Esophagus squamous epithelium (tissue), 5 donors: ENCODE measurements at regions not wholly inside any gene's neighbourhood (a gene's known extent, or its start where the extent isn't known, plus 50 kb on each side); places are given as distances from the start of the nearest gene placed in this dataset.

ENCODE experiments used
- DNase-seq: peaks from one replicate; lab custom pipeline; 2025; lab: John Stamatoyannopoulos, UW
- H3K27ac ChIP-seq, 4 donors: fragments of 200-600 bp; sonication (generic); one replicate each; pipeline ENCODE4 v1.5.1; 2016 to 2019; ENCODE audit warnings: mild to moderate bottlenecking in 1 of 4
- H3K27me3 ChIP-seq, 4 donors: fragments of 200-600 bp; sonication (generic); 1 replicate in 3 of 4; 2 replicates in 1 of 4; pipeline versions ENCODE4 v1.5.1 to v1.6.0; 2017 to 2021; ENCODE audit warnings: antibody characterized with exemption in 1 of 4
- H3K36me3 ChIP-seq, 3 donors: fragments of 200-600 bp; sonication (generic); one replicate each; pipeline ENCODE4 v1.5.1; 2016 to 2019
- H3K4me1 ChIP-seq, 3 donors: fragments of 200-600 bp; sonication (generic); one replicate each; pipeline ENCODE4 v1.5.1; 2017 to 2019
- H3K4me3 ChIP-seq, 4 donors: fragments of 200-600 bp; sonication (generic); 1 replicate in 3 of 4; 2 replicates in 1 of 4; pipeline ENCODE4 v1.5.1; 2016 to 2019; ENCODE audit warnings: mild to moderate bottlenecking in 2 of 4, moderate library complexity in 1 of 4
- H3K9me3 ChIP-seq, 3 donors: fragments of 200-600 bp; sonication (generic); one replicate each; pipeline ENCODE4 v1.5.1; 2016 to 2019
- CTCF ChIP-seq, 6 experiments: fragments of 450-650 bp in 4 of 6; fragments of 200-600 bp in 2 of 6; sonication (generic) in 2 of 6; IDR thresholded peaks; one replicate each; pipeline ENCODE4 v1.5.1; 2016 to 2019; ENCODE audit warnings: antibody characterized with exemption in 6 of 6, mild to moderate bottlenecking in 4 of 6, moderate library complexity in 4 of 6
- POLR2A ChIP-seq, 4 donors: fragments of 450-650 bp; IDR thresholded peaks; one replicate each; pipeline ENCODE4 v1.6.1; 2017; ENCODE audit warnings: antibody characterized with exemption in 4 of 4, mild to moderate bottlenecking in 4 of 4, moderate library complexity in 3 of 4
- WGBS, 2 donors: methylation state at CpG; one replicate each; pipeline ENCODE4 v1.1.5; 2018; 5-methylcytosine and 5-hydroxymethylcytosine counted together
- intact Hi-C: fragments of 100-400 bp; cut with DNase I; formaldehyde crosslinking; loops from one replicate; pipeline ENCODE4 v1.15.0; 2022
- donor health status: DM: yes; HTN: yes; CAD: no.

GRCh38 chr2:66202586-66202985 is 232.3 kb upstream of the MEIS1 start:
- H3K27me3 ChIP-seq, result no peaks in the 10 kb centered on the region
- DNase-seq, result no peak
- intact Hi-C loops, result no loop called here
- H3K27ac ChIP-seq, result no peak overlapping the region
- TF ChIP-seq CTCF (IDR thresholded peaks at IDR 0.05) (no peak), POLR2A (IDR thresholded peaks at IDR 0.05) (no peak)
- peaks cover 0 to 11% (median 0%) of the 10 kb centered on the region in 3 donors for H3K4me1 ChIP-seq
- H3K4me3 ChIP-seq, result no peak overlapping the region
- WGBS, 2 donors, result 75 to 86% methylated on average over 2 of the region's 2 CpGs
- H3K36me3 ChIP-seq, result no peaks in the 10 kb centered on the region
- no peaks in the 10 kb centered on the region for H3K9me3 ChIP-seq

GRCh38 chr2:66201242-66201641 is 233.7 kb upstream of the MEIS1 start:
- Histone ChIP-seq H3K4me3 (no peak overlapping the region), H3K27me3 (no peaks in the 10 kb centered on the region), H3K36me3 (no peaks in the 10 kb centered on the region), H3K9me3 (no peaks in the 10 kb centered on the region), H3K4me1 (peaks cover 0 to 11% (median 0%) of the 10 kb centered on the region in 3 donors), H3K27ac (no peak overlapping the region)
- WGBS, 2 donors, result 29 to 54% methylated on average over 2 of the region's 2 CpGs
- TF ChIP-seq POLR2A (IDR thresholded peaks at IDR 0.05) (no peak), CTCF (IDR thresholded peaks at IDR 0.05) (no peak)
- intact Hi-C loops, result no loop called here
- DNase-seq, result no peak

- intact Hi-C loops, result no loop called here
- H3K27me3 ChIP-seq, result no peaks in the 10 kb centered on the region
- H3K36me3 ChIP-seq, result no peaks in the 10 kb centered on the region
- no peak overlapping the region for H3K4me3 ChIP-seq
- H3K4me1 ChIP-seq, result peaks cover 0 to 11% (median 0%) of the 10 kb centered on the region in 3 donors
- no peak for TF ChIP-seq CTCF (IDR thresholded peaks at IDR 0.05)
- TF ChIP-seq POLR2A (IDR thresholded peaks at IDR 0.05), result no peak
- H3K27ac ChIP-seq, result no peak overlapping the region
- no peak for DNase-seq
- no peaks in the 10 kb centered on the region for H3K9me3 ChIP-seq
Observed at GRCh38 chr2:66198873-66199272, 236.1 kb upstream of the MEIS1 start.

- no peak overlapping the region for H3K4me3 ChIP-seq
- H3K27me3 ChIP-seq, result no peaks in the 10 kb centered on the region
- intact Hi-C loops, result no loop called here
- no peaks in the 10 kb centered on the region for H3K9me3 ChIP-seq
- DNase-seq, result no peak
- H3K36me3 ChIP-seq, result no peaks in the 10 kb centered on the region
- 76 to 88% methylated on average over 2 of the region's 2 CpGs for WGBS, 2 donors
- H3K27ac ChIP-seq, result no peak overlapping the region
- TF ChIP-seq CTCF (IDR thresholded peaks at IDR 0.05), result no peak
- TF ChIP-seq POLR2A (IDR thresholded peaks at IDR 0.05), result no peak
- peaks cover 0 to 12% (median 9%) of the 10 kb centered on the region in 3 donors for H3K4me1 ChIP-seq
Observed at GRCh38 chr2:66192888-66193287, 242.0 kb upstream of the MEIS1 start.

- peaks cover 0 to 25% (median 12%) of the 10 kb centered on the region in 3 donors for H3K4me1 ChIP-seq
- H3K36me3 ChIP-seq, result no peaks in the 10 kb centered on the region
- DNase-seq, result no peak
- H3K9me3 ChIP-seq, result no peaks in the 10 kb centered on the region
- WGBS, 2 donors, result 88 to 91% methylated on average over 1 of the region's 1 CpG
- no peak overlapping the region for H3K27ac ChIP-seq
- intact Hi-C loops, result no loop called here
- no peak for TF ChIP-seq POLR2A (IDR thresholded peaks at IDR 0.05)
- TF ChIP-seq CTCF (IDR thresholded peaks at IDR 0.05), result no peak
- H3K4me3 ChIP-seq, result no peak overlapping the region
- no peaks in the 10 kb centered on the region for H3K27me3 ChIP-seq
Observed at GRCh38 chr2:66191311-66191710, 243.6 kb upstream of the MEIS1 start.
